ENCODE measurements at regions not wholly inside any gene's neighbourhood (a gene's known extent, or its start where the extent isn't known, plus 50 kb on each side); places are given as distances from the start of the nearest gene placed in this dataset.

GRCh38 chr20:22431419-22431818 is 153.0 kb downstream of the FOXA2 start:
- H3K4me3 ChIP-seq (ENCODE audit: low read length): no peak overlapping the region
- DNase-seq: no peak
- no peaks in the 10 kb centered on the region for H3K36me3 ChIP-seq (ENCODE audit: control insufficient read depth, insufficient read depth, low read length)
- peaks cover 3% of the 10 kb centered on the region for H3K9me3 ChIP-seq (replicated peaks; ENCODE audit: control insufficient read depth, low read depth, low read length)
- no CpG with 5 or more reads among the region's 2 CpGs for WGBS (ENCODE audit: insufficient coverage)
- H3K27ac ChIP-seq (ENCODE audit: low read length): no peak overlapping the region
- H3K4me1 ChIP-seq (ENCODE audit: control insufficient read depth, insufficient read depth, low read length): no peaks in the 10 kb centered on the region
- H3K27me3 ChIP-seq (ENCODE audit: control insufficient read depth, insufficient read depth, low read length): peaks cover 9% of the 10 kb centered on the region

GRCh38 chr20:22430746-22431168 is 153.6 kb downstream of the FOXA2 start:
- WGBS (ENCODE audit: insufficient coverage): 34% methylated on average over 9 of the region's 11 CpGs
- H3K4me3 ChIP-seq (ENCODE audit: low read length): no peak overlapping the region
- H3K27me3 ChIP-seq (ENCODE audit: control insufficient read depth, insufficient read depth, low read length): peaks cover 9% of the 10 kb centered on the region
- DNase-seq: no peak
- peaks cover 3% of the 10 kb centered on the region for H3K9me3 ChIP-seq (replicated peaks; ENCODE audit: control insufficient read depth, low read depth, low read length)
- H3K27ac ChIP-seq (ENCODE audit: low read length): no peak overlapping the region
- no peaks in the 10 kb centered on the region for H3K36me3 ChIP-seq (ENCODE audit: control insufficient read depth, insufficient read depth, low read length)
- no peaks in the 10 kb centered on the region for H3K4me1 ChIP-seq (ENCODE audit: control insufficient read depth, insufficient read depth, low read length)

GRCh38 chr20:22430154-22430745 is 154.1 kb downstream of the FOXA2 start:
- WGBS (ENCODE audit: insufficient coverage): 31% methylated on average over 9 of the region's 15 CpGs
- Histone ChIP-seq H3K36me3 (ENCODE audit: control insufficient read depth, insufficient read depth, low read length) (no peaks in the 10 kb centered on the region), H3K4me1 (ENCODE audit: control insufficient read depth, insufficient read depth, low read length) (no peaks in the 10 kb centered on the region), H3K27ac (ENCODE audit: low read length) (no peak overlapping the region), H3K9me3 (replicated peaks; ENCODE audit: control insufficient read depth, low read depth, low read length) (peaks cover 3% of the 10 kb centered on the region), H3K4me3 (ENCODE audit: low read length) (no peak overlapping the region), H3K27me3 (ENCODE audit: control insufficient read depth, insufficient read depth, low read length) (peaks cover 9% of the 10 kb centered on the region)
- DNase-seq: no peak

- peaks cover 5% of the 10 kb centered on the region for H3K27me3 ChIP-seq (ENCODE audit: control insufficient read depth, insufficient read depth, low read length)
- WGBS (ENCODE audit: insufficient coverage): 54% methylated on average over 6 of the region's 10 CpGs
- no peaks in the 10 kb centered on the region for H3K4me1 ChIP-seq (ENCODE audit: control insufficient read depth, insufficient read depth, low read length)
- no peak for DNase-seq
- H3K4me3 ChIP-seq (ENCODE audit: low read length): no peak overlapping the region
- H3K9me3 ChIP-seq (replicated peaks; ENCODE audit: control insufficient read depth, low read depth, low read length): peaks cover 1% of the 10 kb centered on the region
- H3K36me3 ChIP-seq (ENCODE audit: control insufficient read depth, insufficient read depth, low read length): no peaks in the 10 kb centered on the region
- no peak overlapping the region for H3K27ac ChIP-seq (ENCODE audit: low read length)
Observed at GRCh38 chr20:22429175-22430153, 154.9 kb downstream of the FOXA2 start.

GRCh38 chr20:22428051-22428450 is 156.3 kb downstream of the FOXA2 start:
- no peak overlapping the region for H3K27ac ChIP-seq (ENCODE audit: low read length)
- H3K4me1 ChIP-seq (ENCODE audit: control insufficient read depth, insufficient read depth, low read length): no peaks in the 10 kb centered on the region
- no peaks in the 10 kb centered on the region for H3K9me3 ChIP-seq (replicated peaks; ENCODE audit: control insufficient read depth, low read depth, low read length)
- DNase-seq: no peak
- H3K36me3 ChIP-seq (ENCODE audit: control insufficient read depth, insufficient read depth, low read length): no peaks in the 10 kb centered on the region
- H3K27me3 ChIP-seq (ENCODE audit: control insufficient read depth, insufficient read depth, low read length): peaks cover 4% of the 10 kb centered on the region
- H3K4me3 ChIP-seq (ENCODE audit: low read length): no peak overlapping the region
- WGBS (ENCODE audit: insufficient coverage): 100% methylated on average over 1 of the region's 3 CpGs

GRCh38 chr20:22426772-22427171 is 157.6 kb downstream of the FOXA2 start:
- Histone ChIP-seq H3K4me1 (ENCODE audit: control insufficient read depth, insufficient read depth, low read length) (no peaks in the 10 kb centered on the region), H3K27me3 (ENCODE audit: control insufficient read depth, insufficient read depth, low read length) (peaks cover 4% of the 10 kb centered on the region), H3K27ac (ENCODE audit: low read length) (no peak overlapping the region), H3K36me3 (ENCODE audit: control insufficient read depth, insufficient read depth, low read length) (no peaks in the 10 kb centered on the region), H3K4me3 (ENCODE audit: low read length) (no peak overlapping the region), H3K9me3 (replicated peaks; ENCODE audit: control insufficient read depth, low read depth, low read length) (no peaks in the 10 kb centered on the region)
- no peak for DNase-seq
- 67% methylated on average over 1 of the region's 2 CpGs for WGBS (ENCODE audit: insufficient coverage)

GRCh38 chr20:22425344-22426295 is 158.8 kb downstream of the FOXA2 start:
- Histone ChIP-seq H3K27me3 (ENCODE audit: control insufficient read depth, insufficient read depth, low read length) (peaks cover 4% of the 10 kb centered on the region), H3K4me3 (ENCODE audit: low read length) (no peak overlapping the region), H3K27ac (ENCODE audit: low read length) (no peak overlapping the region), H3K36me3 (ENCODE audit: control insufficient read depth, insufficient read depth, low read length) (no peaks in the 10 kb centered on the region), H3K4me1 (ENCODE audit: control insufficient read depth, insufficient read depth, low read length) (no peaks in the 10 kb centered on the region), H3K9me3 (replicated peaks; ENCODE audit: control insufficient read depth, low read depth, low read length) (no peaks in the 10 kb centered on the region)
- peak; percentile 61 for DNase-seq
- no CpG with 5 or more reads among the region's 5 CpGs for WGBS (ENCODE audit: insufficient coverage)

- H3K4me3 ChIP-seq (ENCODE audit: low read length): no peak overlapping the region
- H3K4me1 ChIP-seq (ENCODE audit: control insufficient read depth, insufficient read depth, low read length): no peaks in the 10 kb centered on the region
- no peak overlapping the region for H3K27ac ChIP-seq (ENCODE audit: low read length)
- no peak for DNase-seq
- 89% methylated on average over 6 of the region's 6 CpGs for WGBS (ENCODE audit: insufficient coverage)
- no peaks in the 10 kb centered on the region for H3K9me3 ChIP-seq (replicated peaks; ENCODE audit: control insufficient read depth, low read depth, low read length)
- no peaks in the 10 kb centered on the region for H3K27me3 ChIP-seq (ENCODE audit: control insufficient read depth, insufficient read depth, low read length)
- H3K36me3 ChIP-seq (ENCODE audit: control insufficient read depth, insufficient read depth, low read length): no peaks in the 10 kb centered on the region
Observed at GRCh38 chr20:22423190-22423832, 161.1 kb downstream of the FOXA2 start.

- Histone ChIP-seq H3K4me3 (ENCODE audit: low read length) (no peak overlapping the region), H3K27me3 (ENCODE audit: control insufficient read depth, insufficient read depth, low read length) (no peaks in the 10 kb centered on the region), H3K9me3 (replicated peaks; ENCODE audit: control insufficient read depth, low read depth, low read length) (no peaks in the 10 kb centered on the region), H3K27ac (ENCODE audit: low read length) (no peak overlapping the region), H3K4me1 (ENCODE audit: control insufficient read depth, insufficient read depth, low read length) (no peaks in the 10 kb centered on the region), H3K36me3 (ENCODE audit: control insufficient read depth, insufficient read depth, low read length) (no peaks in the 10 kb centered on the region)
- no peak for DNase-seq
- WGBS (ENCODE audit: insufficient coverage): 83% methylated on average over 2 of the region's 3 CpGs
Observed at GRCh38 chr20:22420116-22420598, 164.2 kb downstream of the FOXA2 start.

Data from muscle of leg (tissue), 3 donors.